WERI-Rb-1 (cell line): ENCODE measurements at regions not wholly inside any gene's neighbourhood (a gene's known extent, or its start where the extent isn't known, plus 50 kb on each side); places are given as distances from the start of the nearest gene placed in this dataset.

Source experiments
- DNase-seq: peaks from one replicate; pipeline ENCODE4 v3.0.0-alpha.2; 2020
- H3K27ac ChIP-seq: fragments of 250-450 bp; sonication (Bioruptor Pico); 2 replicates; pipeline ENCODE4 v1.5.1; 2020; ENCODE audit warnings: mild to moderate bottlenecking, moderate library complexity
- H3K27me3 ChIP-seq: fragments of 250-450 bp; sonication (Bioruptor Pico); 2 replicates; pipeline ENCODE4 v1.5.1; 2021; ENCODE audit warnings: mild to moderate bottlenecking, low read depth, moderate library complexity; ENCODE audit not compliant: insufficient read depth, severe bottlenecking
- H3K36me3 ChIP-seq: fragments of 250-450 bp; sonication (Bioruptor Pico); 2 replicates; pipeline ENCODE4 v1.5.1; 2020; ENCODE audit warnings: mild to moderate bottlenecking, moderate library complexity
- H3K4me3 ChIP-seq: 2 replicates; pipeline ENCODE4 v1.5.1; 2011; ENCODE audit warnings: low read depth, mild to moderate bottlenecking, control low read depth, low read length
- H3K9me3 ChIP-seq: fragments of 250-450 bp; sonication (Bioruptor Pico); 2 replicates; pipeline ENCODE4 v1.5.1; 2021; ENCODE audit warnings: mild to moderate bottlenecking, moderate library complexity; ENCODE audit not compliant: severe bottlenecking
- CTCF ChIP-seq: IDR thresholded peaks from 2 replicates; pipeline ENCODE4 v1.5.1; 2011; ENCODE audit warnings: low read depth, mild to moderate bottlenecking, control low read depth, inconsistent platforms, low read length

GRCh38 chr2:200147371-200147770 lies 159.1 kb upstream of the SPATS2L start:
- Histone ChIP-seq H3K27me3 (no peaks in the 10 kb centered on the region), H3K36me3 (no peaks in the 10 kb centered on the region), H3K27ac (no peak overlapping the region), H3K9me3 (peaks cover 3% of the 10 kb centered on the region), H3K4me3 (no peak overlapping the region)
- TF ChIP-seq CTCF: no peak
- DNase-seq: no peak

- Histone ChIP-seq H3K36me3 (no peaks in the 10 kb centered on the region), H3K9me3 (peaks cover 3% of the 10 kb centered on the region), H3K27ac (no peak overlapping the region), H3K4me3 (no peak overlapping the region), H3K27me3 (no peaks in the 10 kb centered on the region)
- no peak for TF ChIP-seq CTCF
- no peak for DNase-seq
Observed at GRCh38 chr2:200148366-200148765, 158.1 kb upstream of the SPATS2L start.

DNA sequence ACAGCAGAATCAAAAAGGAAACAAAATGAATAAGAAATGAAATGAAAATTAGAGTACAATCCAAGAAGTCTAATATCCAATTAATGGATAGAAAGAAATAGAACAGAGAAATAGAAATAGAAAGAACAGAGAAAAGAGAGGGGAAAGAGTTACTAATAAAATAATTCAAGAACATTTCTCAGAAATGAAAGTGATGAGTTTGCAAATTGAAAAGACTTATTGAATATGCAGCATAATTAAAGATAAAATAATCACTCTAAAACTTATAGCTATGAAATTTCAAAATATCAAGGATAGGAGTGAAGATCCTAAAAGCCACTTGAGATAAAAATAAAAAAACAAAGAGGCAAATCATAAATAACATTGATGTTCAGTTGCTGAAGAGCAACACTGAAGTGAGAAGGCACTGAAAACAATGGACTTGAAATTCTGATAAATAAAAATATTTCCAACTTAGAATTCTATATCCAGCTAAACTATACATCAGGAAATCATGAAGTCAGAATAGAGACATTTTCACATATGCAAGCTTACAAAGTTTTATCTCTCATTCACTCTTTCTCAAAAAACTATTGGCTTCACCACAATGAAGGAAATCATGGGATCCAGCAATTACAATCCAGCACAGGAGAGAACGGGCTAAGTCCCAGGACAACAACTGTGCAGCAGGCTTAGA lies 155.9 kb upstream of the SPATS2L start:
- TF ChIP-seq CTCF: no peak
- no peaks in the 10 kb centered on the region for H3K9me3 ChIP-seq
- DNase-seq: no peak

GRCh38 chr2:200155652-200156051 lies 150.8 kb upstream of the SPATS2L start:
- TF ChIP-seq CTCF: no peak
- Histone ChIP-seq H3K4me3 (no peak overlapping the region), H3K36me3 (no peaks in the 10 kb centered on the region), H3K27me3 (no peaks in the 10 kb centered on the region), H3K9me3 (no peaks in the 10 kb centered on the region), H3K27ac (no peak overlapping the region)
- no peak for DNase-seq

More for the DNA sequence above, 155.9 kb upstream of the SPATS2L start:
- no peaks in the 10 kb centered on the region for H3K36me3 ChIP-seq
- H3K27ac ChIP-seq: no peak overlapping the region
- no peaks in the 10 kb centered on the region for H3K27me3 ChIP-seq
- H3K4me3 ChIP-seq: no peak overlapping the region

DNA sequence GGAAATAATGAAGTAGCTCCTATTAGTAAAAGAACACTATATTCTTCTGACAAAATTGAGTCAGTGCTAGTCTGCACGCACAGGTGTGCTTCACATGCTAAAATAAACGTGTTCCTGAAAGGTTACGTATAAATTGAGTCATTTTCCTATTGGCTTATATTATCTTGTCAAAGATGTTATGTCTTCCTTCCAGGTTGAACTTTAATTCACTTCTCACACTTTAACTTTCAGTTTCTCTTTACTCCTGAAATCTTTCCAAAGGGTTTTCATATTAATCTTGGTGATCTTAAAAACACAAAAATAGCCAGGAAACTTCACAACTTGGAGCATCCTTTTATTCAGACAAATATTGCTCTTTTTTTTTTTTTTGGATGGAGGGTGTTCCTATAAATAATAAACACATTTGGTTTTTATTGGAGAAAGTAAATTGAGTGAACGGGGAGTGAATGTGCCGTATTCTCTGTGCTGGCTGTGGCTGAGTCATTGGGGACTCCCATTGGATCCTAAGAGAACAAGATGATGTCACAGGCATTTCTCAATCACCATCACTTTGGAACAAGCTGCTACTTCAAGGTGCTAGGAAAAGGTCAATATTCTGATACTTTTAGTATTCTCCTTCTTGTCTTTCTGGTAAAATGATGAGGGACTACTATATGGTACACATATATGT lies 150.2 kb upstream of the SPATS2L start:
- no peaks in the 10 kb centered on the region for H3K36me3 ChIP-seq
- DNase-seq: no peak
- no peak overlapping the region for H3K4me3 ChIP-seq
- no peaks in the 10 kb centered on the region for H3K9me3 ChIP-seq
- TF ChIP-seq CTCF: no peak
- H3K27ac ChIP-seq: no peak overlapping the region
- H3K27me3 ChIP-seq: no peaks in the 10 kb centered on the region
